Stomach (tissue), 4 donors: ENCODE measurements at regions not wholly inside any gene's neighbourhood (a gene's known extent, or its start where the extent isn't known, plus 50 kb on each side); places are given as distances from the start of the nearest gene placed in this dataset.

Experiments used
- EP300 ChIP-seq: sonication (generic); formaldehyde crosslinking; IDR thresholded peaks from one replicate; pipeline ENCODE4 v1.6.1; 2017; ENCODE audit warnings: antibody characterized with exemption
- POLR2A ChIP-seq, 4 donors: fragments of 450-650 bp; IDR thresholded peaks; one replicate each; pipeline ENCODE4 v1.6.1; 2016; ENCODE audit warnings: antibody characterized with exemption in 4 of 4, control low read depth in 2 of 4, mild to moderate bottlenecking in 1 of 4, moderate library complexity in 1 of 4
- POLR2AphosphoS5 ChIP-seq, 3 donors: sonication (generic); formaldehyde crosslinking; IDR thresholded peaks; one replicate each; pipeline ENCODE4 v1.6.1; 2016; ENCODE audit warnings: antibody characterized with exemption in 3 of 3
- TF ChIP-seq, protein P1 (sequence below), 7 experiments: fragments of 450-650 bp in 4 of 7; fragments of 200-600 bp in 3 of 7; sonication (generic) in 3 of 7; IDR thresholded peaks; one replicate each; pipeline ENCODE4 v1.5.1; 2016 to 2019; ENCODE audit warnings: antibody characterized with exemption in 7 of 7, control low read depth in 2 of 7, mild to moderate bottlenecking in 1 of 7

DNA sequence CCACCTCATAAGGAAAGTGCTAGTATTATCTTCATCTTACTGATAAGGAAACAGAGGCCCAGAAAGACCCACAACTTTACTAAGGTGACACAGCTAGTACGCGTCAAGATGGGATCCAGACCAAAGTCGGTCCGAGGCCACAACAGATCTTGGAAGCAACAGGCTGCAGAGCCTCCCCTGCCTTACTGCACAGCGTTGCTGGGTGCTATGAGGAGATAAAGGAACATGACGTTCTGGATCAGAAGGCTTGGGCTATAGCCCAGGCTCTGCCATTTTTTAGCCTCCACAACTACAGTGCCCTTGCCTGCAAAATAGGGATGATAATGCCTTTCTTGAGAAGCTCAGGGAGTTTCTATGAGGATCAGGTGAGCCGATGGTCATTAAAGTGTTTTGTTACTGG lies 144.1 kb downstream of the NMUR2 start:
- TF ChIP-seq, protein P1, sequence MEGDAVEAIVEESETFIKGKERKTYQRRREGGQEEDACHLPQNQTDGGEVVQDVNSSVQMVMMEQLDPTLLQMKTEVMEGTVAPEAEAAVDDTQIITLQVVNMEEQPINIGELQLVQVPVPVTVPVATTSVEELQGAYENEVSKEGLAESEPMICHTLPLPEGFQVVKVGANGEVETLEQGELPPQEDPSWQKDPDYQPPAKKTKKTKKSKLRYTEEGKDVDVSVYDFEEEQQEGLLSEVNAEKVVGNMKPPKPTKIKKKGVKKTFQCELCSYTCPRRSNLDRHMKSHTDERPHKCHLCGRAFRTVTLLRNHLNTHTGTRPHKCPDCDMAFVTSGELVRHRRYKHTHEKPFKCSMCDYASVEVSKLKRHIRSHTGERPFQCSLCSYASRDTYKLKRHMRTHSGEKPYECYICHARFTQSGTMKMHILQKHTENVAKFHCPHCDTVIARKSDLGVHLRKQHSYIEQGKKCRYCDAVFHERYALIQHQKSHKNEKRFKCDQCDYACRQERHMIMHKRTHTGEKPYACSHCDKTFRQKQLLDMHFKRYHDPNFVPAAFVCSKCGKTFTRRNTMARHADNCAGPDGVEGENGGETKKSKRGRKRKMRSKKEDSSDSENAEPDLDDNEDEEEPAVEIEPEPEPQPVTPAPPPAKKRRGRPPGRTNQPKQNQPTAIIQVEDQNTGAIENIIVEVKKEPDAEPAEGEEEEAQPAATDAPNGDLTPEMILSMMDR (IDR thresholded peaks at IDR 0.05), result no peak
- TF ChIP-seq EP300, result no peak
- no peak for TF ChIP-seq POLR2A (IDR thresholded peaks at IDR 0.05)
- TF ChIP-seq POLR2AphosphoS5 (IDR thresholded peaks at IDR 0.05), result no peak
